ENCODE measurements at regions not wholly inside any gene's neighbourhood (a gene's known extent, or its start where the extent isn't known, plus 50 kb on each side); places are given as distances from the start of the nearest gene placed in this dataset.

DNA sequence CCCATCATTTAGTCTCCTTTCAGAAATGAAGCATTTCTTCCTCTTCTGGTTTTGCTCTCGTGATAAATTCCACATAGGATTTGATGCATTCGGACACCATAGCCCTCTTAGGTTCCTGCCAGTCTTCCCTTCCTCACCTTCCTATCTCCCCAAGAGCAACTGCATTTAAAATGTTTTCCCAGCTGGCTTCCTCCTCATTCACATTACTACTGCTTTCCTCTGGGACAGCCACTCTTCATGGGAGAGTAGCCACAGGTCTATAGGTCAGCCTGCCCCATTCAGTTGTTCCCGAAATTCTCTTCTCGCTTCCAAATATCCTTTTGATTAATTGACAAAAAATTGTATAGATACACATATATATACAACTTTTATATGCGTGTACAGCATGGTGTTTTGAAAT lies 214.2 kb upstream of the PDE10A start:
- DNase-seq (ENCODE audit: low spot score) = no peak

DNA sequence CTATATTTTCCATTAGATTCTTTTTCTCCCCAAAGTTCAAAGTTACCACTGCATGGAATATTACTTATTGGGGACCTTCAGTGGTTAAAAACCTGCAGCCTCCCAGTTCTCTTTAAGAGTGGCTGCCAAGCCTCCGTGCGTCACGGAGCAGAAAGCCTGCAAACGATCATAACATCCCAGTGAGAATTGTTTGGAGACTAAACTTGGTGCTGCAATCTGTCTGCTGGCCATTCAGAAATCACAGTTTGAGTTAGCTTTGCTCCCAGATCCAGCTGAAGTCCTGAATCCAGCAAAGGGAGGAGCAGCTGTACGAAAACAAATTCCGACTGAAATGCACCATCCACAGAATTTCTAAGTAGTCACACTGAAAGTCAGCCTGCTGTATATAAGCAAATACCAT lies 213.5 kb upstream of the PDE10A start:
- DNase-seq (ENCODE audit: low spot score) = no peak

DNA sequence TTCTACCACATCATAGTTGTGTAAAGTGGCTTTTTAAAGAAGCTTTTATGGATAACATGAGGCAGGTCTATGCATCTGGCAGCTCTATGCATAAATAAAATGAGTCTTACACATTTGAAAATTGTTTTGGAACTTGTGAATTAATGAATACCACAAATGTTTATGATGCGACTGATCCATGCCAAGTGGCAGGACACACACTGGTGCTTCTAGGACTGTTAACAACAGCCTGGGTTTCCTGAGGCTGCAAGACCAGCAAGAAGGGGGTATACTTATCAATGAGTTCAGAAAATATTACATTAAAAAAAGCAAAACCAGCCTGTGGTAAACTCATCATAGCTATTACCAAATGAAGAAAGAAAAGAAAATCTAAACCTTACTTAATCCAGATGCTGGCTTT lies 212.9 kb upstream of the PDE10A start:
- no peak for DNase-seq (ENCODE audit: low spot score)

DNA sequence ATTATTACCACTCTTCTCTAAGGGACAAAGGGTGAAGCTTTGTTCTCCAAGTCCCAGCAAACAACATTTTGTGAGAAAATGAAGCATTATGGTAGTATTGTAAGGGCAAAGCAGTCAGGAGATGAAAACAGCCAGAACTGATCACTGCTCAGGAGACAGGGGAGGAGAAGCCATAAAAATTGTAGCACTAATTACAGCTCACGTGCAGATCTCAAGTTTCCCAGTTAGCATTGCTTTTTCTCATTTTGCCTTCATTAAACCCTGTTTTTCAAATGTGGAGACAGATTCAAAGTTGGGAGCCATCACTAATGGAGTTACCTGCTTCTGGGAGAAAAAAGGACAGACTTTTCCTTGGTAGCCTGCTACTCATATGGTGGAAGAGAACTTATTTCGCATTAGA lies 210.9 kb upstream of the PDE10A start:
- no peak for DNase-seq (ENCODE audit: low spot score)

DNA sequence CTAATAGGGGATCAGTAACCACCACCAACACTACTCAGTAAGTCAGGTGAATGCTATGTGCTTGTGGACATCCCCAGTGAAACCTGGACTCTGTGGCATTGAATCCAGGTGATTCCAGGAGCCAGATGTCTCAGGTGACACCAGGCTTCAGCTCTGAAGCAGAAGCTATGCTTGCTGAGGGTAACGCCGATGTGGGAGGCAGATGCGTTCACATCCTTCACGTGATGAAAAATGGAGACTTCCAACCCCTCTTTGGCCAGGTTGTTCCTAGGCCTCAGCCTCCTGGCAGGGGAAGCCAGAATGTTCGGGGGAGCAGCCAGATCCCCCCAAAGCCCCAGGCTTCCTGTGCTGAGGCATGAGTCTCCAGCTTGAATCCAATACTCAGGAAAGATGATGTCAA lies 209.8 kb upstream of the PDE10A start:
- DNase-seq (ENCODE audit: low spot score) = no peak

DNA sequence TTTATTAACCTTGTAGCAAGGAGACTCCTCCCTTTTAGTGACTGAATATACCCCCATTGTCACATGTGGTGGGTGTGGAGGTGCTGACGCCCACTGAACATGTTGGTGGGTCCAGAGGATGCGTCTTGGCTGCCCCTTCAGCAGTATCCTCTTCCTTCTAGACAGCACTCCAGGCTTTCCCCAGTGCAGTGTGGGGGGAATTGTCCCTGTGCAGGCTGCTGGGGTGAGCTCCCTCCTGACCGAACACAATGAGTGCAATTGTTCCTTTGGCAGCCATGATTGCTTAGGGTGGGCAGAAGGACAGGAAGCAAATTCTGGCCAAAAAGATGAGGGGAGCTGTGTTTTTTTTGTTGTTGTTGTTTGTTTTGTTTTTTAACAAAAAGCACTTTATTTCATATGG lies 209.3 kb upstream of the PDE10A start:
- DNase-seq (ENCODE audit: low spot score) = no peak

DNA sequence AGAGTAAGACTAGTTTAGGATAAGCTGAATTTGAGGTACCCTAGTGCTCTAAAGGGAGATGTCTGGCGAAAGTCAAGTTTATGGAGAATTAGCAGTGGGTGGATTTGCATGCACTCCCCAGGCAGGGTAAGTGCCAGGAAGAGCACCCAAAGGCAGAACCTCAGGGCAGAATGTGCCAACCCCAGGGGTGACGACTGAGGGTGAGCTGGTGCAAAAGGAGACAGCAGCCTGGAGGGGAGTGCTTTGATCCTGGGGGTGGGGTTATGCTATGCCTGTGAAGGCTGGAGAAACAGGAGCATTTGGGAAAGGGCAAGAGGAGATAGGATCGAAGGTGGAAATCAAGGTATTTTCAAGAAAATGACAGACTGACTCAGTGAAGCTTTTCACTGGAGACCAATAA lies 208.5 kb upstream of the PDE10A start:
- DNase-seq (ENCODE audit: low spot score) = no peak

DNA sequence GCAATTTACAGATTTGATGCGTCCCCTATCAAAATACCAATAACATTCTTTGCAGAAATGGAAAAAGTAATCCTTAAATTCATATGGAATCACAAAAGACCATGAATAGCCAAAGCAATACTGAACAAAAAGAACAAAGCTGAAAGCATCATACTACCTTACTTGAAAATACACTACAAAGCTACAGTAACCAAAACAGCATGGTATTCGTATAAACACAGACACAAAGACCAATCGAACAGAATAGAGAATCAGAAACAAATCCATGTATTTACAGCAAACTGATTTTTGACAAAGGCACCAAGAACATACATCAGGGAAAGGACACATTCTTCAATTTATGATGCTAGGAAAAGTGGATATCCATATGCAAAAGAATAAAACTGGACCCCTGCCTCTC lies 206.5 kb upstream of the PDE10A start:
- DNase-seq (ENCODE audit: low spot score) = no peak

DNA sequence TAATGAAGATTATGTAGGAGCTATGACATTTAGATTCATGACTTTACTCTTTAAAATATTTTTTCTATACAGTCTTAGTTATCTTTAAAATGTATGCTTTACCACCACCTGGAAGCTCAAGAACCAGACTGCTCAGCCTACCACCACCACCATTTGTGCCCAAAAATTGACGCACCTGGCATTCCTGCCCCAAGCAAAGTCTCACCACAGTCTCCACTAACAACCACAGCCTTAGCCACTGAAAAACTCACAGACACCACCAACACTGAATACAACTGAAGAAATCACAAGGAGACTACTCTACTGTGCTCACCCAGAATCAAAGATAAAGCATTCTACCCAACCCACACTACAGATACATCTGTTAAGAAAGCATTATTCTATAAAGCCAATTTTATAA lies 201.9 kb upstream of the PDE10A start:
- DNase-seq (ENCODE audit: low spot score) = no peak

DNA sequence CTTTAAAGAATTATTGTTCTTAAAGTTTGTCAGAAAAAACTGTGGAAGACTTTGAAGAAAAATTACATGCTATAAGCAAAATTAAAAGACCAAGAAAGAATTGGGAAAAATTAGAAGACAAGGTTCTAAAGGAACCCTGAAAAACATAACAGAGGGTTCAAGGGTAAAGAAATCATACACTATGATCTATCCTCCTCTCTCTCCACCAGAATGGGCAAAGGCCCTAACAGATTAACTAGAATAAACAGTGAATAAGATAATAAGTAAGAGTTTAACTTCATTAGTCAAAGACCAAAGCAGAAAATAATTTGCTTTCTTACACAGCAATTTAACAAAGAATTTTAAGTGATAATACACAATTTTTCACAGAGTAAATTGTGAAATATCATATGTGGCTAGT lies 201.2 kb upstream of the PDE10A start:
- DNase-seq (ENCODE audit: low spot score) = no peak

DNA sequence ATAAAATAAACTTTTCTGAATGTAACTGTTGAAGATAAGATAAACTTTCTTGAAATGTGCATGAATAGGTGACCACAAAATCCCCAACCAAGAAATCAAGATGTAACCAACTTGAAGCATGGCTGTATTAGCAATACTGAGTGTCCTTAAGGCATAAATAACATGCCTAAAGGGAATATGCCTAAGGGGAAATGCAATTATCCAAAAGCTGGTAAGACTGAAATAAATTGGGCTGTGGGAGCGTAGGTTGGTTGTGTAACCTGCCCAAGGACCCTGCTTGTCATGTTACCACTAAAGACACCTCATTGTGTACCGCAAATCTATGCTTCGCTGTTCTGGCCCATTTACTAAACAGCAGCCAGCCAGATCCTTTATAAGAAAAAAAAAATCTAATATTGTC lies 200.8 kb upstream of the PDE10A start:
- DNase-seq (ENCODE audit: low spot score) = no peak

DNA sequence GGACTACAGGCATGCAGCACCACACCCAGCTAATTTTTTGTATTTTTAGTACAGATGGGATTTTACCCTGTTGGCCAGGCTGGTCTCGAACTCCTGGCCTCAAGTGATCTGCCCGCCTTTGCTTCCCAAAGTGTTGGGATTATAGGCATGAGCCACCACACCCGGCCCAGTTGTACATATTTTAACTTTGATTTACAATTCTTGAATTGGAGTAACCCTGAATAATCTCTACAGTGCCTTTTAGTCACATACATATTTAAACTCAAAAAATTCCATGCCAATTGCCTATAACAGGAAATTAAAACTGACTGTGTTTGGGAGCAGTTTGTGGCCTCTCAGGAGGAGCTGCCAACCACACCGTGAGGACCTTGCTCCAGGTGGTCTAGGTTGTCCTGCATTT lies 199.8 kb upstream of the PDE10A start:
- no peak for DNase-seq (ENCODE audit: low spot score)

DNA sequence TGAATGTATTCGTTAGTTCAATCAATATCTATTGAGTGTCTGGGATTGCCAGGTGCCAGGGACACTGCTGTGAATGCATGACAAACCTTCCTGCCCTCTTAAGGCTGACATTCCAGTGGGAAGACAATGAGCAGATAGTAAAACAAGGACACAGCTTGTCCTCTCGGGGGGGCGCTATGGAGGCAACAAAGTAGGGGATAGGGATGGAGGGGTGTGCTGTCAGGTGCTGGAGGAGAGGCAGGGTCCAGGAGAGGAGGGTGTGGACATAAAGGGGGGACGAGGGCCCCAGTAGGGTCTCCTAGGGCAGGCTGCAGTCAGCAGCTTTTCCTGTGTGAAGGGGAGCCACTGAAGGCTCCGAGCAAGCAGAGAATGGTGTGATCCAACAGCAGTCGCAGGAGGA lies 198.2 kb upstream of the PDE10A start:
- DNase-seq (ENCODE audit: low spot score) = no peak

DNA sequence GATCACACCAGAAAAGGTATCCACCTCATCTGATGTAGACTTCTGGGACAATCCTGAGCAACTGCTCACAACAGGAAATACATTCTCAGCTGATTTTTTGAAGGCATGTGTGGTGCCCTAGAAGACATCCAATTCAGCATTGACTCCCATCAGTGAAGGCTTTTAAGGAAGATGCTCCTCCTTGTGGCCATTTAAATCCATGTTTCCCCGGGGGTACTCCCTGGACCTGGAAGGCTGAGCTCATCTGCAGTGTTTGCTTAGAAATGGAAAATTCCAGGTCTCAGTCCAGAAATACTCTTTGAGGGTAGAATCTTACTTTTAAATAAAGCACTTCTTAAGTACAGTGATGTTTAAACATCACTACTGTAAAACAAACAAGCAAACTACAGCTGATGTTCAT lies 195.5 kb upstream of the PDE10A start:
- no peak for DNase-seq (ENCODE audit: low spot score)

DNA sequence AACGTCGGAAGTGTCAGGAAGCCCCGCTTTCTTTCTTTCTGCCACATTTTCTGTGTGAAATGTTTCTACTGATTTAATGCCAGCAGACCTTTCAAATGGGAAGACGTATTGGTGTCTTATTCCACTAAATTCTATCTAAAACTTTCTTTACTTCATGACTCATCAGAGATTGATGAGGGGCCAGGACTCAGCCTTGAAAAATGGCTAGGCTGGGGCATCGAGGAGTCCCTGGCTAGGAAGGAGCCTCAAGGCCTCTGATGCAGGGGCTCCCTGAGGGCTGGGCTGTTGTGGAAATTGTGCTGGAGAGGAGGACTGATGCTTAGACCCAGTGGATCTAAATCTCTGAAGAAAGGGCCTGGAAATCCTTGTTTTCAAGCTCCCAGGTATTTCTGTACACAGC lies 192.8 kb upstream of the PDE10A start:
- DNase-seq (ENCODE audit: low spot score) = no peak

DNA sequence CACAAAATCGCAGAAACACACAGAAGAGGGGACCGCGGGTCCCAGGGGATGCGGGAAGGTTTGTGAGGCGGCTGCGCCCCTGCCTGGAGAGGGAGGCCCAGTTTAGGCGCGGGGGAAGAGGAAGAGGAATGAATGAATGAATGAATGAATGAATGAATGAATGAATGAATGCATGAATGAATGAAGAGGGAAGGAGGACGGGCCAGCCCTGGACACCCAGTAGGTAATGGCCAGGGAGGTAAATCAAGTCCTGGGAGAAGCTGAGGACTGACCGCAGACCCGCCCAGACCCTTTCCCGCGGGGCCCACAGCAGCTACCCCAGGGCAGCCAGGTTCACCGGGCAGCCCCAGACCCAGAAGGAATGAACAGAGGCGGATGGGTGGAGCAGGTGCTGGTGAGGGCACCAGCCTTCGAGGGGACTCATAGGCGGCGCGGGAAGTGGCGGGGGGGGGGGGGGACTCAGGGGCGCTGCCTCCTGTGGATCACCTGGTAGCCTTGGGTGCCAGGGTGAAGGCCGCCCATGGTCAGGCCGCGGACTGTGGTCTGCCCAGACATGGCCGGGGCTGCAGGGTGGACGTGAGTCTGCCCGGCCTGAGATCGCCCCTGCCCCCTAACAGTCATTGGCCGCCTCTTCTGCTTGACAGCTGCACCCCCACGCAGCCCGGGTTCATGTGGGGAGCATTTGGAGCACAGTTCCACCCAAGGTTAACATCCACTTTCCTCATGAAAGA lies 192.0 kb upstream of the PDE10A start:
- DNase-seq (ENCODE audit: low spot score) = no peak

DNA sequence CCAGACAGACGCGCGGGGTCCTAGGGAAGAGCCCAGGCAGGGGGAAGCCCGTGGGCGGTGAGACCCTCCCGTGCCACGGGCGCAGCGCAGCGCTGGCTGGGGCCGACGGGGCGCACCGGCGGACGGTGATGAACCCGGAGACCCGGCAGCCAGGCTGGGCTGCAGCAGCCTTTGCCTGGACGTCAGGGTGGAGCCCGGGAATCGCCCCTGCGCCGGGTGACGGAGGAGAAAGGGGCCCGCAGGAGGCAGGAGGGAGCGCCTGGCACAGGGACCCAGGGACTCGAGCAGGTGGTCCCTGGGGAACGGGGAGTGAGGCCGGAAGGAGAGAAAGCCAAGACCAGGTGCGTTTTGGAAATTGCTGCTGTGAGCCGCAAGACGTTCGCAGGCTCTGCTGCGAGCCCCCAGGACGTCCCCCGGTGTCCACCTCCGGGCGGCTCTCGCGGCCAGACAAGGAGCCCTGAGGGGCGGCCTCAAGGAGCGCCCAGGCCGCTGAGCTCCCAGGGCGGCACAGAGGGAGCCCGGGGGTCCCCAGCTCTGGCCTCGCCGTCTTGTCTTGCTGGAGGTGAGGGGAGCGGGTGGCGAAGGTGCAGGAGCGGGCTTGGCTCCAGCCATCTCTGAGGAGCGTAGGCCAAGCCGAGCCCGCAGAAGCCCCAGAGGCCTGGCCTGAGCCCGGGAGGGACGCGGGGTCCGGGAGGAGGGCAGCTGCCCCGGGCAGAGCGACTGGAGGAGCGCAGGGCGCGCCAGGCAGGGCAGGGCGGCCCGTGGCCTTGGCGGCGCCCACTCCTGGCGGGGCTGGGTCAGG lies 191.2 kb upstream of the PDE10A start:
- no peak for DNase-seq (ENCODE audit: low spot score)

DNA sequence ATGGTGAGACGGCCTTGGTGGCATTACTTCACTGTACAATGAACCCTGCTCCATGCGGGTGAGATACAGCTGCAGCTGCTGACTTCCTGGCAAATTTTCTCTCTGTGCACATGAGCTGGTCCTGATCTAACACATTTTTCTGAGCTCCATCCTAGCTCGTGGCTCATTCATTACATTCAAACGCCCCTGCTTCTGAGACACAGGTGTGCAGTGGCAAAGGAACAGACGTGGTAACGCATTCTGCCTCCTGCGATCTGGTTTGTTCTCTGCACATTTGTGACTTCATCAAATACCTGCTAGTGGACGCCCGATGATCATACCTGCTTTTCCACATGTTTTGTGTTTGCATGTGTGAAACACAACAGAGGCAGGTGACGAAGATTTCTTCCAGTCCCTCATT lies 189.6 kb upstream of the PDE10A start:
- no peak for DNase-seq (ENCODE audit: low spot score)

DNA sequence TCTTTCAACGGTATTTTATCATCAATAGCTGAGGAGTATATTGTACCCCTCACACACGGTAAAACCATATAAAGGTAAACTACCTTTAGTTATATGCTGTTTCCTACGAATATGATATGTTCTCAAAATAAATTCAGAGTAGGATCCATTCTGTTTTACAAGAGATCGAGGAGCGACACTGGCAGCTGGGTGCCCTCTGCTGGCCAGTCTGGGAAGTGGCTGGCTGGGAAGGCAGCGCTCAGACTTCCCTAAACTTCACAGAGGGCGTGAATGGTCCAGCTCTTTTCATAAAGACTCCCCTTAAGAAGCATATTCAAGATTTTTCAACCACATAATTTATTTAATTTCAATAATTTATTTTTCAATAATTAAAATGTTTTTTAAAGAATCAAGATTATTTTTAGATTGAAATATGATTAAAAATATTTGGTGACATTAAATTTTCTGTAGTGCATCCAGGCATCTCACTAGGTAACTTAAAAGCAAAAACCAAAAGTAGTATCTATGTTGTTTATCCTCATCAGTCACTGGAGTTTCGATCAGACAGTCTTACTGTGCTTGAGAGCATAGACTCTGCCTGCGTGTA lies 187.5 kb upstream of the PDE10A start:
- peak; percentile 49 for DNase-seq (ENCODE audit: low spot score)

DNA sequence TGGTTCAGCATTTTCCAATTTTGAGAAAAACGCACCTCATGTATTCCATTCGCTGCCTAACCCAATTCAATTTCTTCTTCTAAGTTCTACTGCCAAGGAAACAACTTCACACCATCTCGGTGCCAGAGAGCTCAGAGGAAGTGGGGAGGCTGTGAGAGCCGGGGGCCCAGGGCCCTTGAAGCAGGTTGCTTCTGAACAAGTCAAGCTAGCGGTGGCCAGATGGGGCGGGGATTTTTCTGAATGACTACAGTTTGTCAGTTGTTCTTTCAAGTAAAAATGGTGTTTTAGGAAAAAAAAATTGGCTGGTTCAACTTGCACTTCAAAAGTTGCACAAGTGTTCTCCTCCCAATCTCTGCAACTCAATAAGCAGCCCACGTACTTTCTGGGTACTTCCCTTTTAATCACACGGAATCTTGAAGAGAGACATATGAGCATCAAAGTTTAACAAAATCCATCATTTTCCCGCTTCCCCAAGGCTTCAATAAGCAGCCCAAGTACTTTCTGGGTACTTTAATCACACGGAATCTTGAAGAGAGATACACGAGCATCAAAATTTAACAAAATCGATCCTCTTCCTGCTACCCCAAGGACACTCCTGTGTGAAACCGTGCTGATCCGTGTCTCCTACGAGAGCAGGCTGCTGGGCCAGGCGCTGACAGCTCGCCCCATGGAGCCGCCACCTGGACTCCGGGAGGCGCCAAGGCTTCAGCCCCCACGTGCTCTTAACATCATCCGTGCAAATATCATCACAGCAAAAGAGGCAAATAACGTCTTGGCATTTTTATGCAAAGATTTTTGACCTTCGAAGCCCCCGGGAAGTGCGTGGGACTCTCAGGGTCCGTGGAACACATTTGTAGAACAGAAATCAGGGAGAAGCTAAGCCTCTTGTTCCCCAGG lies 186.7 kb upstream of the PDE10A start:
- DNase-seq (ENCODE audit: low spot score) = no peak

DNA sequence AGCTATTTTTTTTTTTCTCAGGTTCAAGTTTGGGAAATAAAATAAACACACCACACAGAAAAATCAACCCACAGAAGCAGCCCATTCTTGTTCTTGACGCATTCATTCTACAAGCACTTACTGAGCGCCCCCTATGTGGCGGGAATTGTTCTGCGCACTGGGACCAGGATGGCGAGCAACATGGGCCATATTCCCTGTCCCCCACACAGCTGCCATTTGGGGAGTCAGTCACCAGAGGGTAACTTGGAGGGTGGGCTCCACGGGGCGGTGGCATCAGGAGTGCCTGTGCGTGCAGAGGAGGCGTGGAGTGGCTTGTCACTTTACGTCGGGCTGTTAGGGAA lies 185.0 kb upstream of the PDE10A start:
- no peak for DNase-seq (ENCODE audit: low spot score)

DNA sequence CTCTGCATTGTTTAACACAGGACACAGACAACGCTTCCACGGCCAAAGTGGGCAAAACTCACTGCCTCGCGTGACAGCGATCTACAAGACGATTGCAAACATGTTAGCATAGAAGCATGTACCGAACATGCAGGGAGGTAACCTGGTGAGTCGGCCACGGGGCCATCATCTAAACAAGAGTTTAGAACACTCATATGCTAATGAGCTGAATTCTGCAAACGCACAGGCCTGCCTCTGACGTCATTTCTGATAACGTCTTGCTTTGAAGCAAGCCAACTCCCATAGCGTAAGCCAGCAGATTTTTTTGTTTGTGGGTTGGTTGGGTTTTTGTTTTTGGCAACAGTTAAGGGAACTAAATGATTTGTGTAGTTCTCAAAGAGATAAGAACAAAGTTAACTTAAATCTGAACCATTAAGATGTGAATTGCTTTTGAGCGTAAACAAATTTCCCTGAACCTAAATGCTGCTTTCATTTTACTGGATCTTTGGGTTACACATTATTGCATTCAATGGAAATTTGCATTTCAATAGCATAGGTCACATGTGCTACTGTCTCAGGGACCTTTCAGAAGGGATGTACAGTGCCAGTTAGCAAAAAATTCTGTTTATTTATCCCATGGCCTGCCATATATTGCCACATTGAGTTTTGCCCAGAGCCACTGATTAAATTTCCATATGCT lies 184.5 kb upstream of the PDE10A start:
- DNase-seq (ENCODE audit: low spot score) = no peak
